ENCODE measurements at regions not wholly inside any gene's neighbourhood (a gene's known extent, or its start where the extent isn't known, plus 50 kb on each side); places are given as distances from the start of the nearest gene placed in this dataset.
A peak's percentile ranks its signal among the peaks of the same experiment; 100 is the strongest.

DNA sequence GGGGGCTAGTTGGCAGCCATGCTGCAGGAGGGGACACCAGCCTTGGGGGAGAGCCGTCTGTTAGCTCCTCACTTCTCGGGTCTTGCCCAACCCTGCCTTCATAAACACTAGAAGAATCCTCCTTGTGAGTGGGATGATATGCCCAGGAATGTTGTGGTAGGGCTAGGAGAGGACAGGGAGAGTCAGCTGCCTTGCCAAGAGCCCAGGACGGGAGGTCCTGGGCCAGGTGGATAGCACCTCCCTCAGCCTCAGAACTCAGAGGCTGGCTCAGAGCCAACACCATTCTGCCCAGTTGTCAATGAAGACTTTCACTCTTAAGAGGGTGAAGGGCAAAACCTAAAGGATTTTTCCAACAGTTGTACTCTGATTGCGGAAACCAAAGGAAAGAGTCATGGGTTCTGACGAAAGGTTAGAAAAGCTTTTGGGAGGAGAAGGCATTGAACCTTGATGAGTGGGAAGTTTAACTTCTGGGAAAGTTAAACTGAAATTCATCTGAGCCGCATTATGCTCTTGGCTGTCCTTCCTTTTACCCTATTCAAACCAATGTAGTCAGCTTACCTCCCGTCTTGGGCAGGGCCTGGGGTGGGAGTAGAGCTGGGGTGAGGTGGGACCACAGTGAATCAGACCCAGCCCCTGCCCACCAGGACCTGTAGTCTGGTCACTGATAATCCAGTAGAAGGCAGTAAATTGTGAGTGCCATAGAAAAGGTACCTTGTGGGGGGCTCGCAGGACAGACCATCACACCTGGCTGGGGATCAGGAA lies 81.9 kb downstream of the FAM43A start:
- DNase-seq (ENCODE audit: low read depth): no peak
- in situ Hi-C loops (cut with HindIII; ENCODE audit: low pct_unique_long_range_greater_than_20kb, low sequenced_read_pairs): no loop called here

DNA sequence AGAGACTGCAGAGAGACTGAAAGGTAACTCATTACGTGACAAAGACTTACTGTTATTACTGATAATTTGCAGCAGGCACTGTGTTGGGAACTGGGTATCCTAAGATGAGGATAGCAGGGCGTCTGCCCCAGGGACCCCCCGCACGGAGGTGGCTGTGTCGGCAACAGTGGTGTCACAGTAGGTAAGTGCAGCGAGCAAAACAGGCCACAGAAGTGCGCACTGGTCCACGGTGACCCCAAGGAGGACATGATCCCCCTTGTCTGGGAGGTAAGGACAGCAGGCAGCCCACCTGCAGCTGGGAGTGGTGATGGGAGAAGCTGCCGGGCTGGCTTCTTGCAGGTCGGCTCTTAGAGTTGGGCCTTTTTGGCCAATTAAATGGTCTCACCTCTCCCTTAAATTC lies 82.9 kb downstream of the FAM43A start:
- no peak for DNase-seq (ENCODE audit: low read depth)
- in situ Hi-C loops (cut with HindIII; ENCODE audit: low pct_unique_long_range_greater_than_20kb, low sequenced_read_pairs): no loop called here

DNA sequence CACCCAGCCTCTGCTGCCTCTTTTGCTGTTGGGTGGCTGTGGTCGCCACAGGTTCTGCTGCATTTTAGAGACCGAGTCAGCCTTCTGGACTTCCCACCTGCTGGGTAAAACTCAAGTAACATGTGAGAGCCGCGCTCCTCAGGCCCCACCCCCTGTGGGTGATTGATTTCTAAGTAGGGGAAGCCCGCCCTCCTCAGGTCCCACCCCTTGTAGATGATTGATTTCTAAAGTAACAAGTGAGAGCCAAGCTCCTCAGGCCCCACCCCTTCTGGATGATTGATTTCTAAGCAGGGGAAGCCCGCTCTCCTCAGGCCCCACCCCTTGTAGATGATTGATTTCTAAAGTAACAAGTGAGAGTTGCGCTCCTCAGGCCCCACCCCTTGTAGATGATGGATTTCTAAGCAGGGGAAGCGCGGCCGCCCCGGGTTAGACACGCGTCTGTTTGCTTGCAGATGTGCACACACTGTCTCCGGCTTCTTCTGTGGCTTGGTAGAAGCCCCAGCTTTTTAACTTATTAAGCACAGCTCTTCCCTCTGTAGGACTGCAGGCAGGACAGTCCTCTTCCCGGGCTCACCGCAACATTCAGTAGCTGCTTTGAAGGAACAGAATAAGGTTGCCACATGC lies 83.4 kb downstream of the FAM43A start:
- peak; percentile 97 for DNase-seq (ENCODE audit: low read depth)
- in situ Hi-C loops (cut with HindIII; ENCODE audit: low pct_unique_long_range_greater_than_20kb, low sequenced_read_pairs): no loop called here

DNA sequence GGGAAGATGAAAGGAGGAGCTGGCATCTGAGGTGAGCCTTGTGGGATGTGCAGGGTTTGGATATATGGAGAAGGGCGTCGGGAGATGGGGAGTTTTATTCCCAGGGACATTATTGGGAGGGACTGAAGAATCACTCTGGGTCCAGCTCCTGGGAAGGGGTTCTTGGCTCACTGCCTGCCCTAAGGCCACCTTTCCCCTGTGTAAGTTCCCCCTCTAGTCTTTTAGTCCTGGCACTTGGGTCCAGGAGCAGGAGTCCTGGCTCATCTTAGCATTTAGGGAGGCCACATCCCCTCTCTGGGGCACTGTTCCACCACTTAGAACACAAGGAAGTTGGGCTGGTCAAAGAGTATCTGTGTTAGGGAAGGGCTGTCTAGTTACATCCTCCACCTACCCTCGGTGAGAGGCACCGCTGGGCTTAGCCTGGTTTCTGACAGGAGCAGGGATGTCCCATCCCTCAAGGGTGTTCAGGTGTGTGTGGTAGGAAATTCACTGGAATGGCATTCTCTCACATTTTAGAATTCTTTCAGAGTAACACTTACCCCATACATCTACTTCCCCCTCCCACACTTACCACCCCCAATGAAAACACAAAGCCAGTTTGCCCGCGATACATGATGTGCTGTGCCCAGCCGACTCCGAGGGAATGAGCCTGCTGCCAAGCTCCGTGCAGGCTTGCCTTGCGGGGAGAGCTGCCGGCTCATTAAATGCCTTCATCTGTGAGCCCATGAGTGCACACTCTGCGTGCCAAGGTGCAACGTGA lies 86.7 kb downstream of the FAM43A start:
- in situ Hi-C loops (cut with HindIII; ENCODE audit: low pct_unique_long_range_greater_than_20kb, low sequenced_read_pairs): no loop called here
- DNase-seq (ENCODE audit: low read depth): no peak

DNA sequence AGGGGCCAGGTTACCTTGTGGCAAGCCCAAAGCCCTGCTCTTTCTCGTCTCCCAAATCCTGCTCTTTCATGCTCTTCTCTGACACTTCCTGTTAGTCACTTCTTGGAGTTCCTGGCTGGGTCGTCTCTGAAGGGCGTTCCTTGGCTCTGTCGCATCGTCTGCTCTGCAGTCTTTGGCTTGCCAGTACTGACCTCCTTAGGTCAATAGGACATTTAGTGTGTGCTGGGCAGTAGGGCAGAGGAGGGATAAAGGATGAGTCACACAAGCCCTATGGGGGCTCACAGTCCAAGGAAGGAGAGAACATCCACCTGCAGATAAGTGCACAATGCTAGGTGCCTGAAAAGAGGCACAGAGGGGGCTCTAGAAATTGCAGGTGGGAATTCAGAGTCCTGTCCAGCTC lies 87.5 kb downstream of the FAM43A start:
- no peak for DNase-seq (ENCODE audit: low read depth)
- in situ Hi-C loops (cut with HindIII; ENCODE audit: low pct_unique_long_range_greater_than_20kb, low sequenced_read_pairs): no loop called here

DNA sequence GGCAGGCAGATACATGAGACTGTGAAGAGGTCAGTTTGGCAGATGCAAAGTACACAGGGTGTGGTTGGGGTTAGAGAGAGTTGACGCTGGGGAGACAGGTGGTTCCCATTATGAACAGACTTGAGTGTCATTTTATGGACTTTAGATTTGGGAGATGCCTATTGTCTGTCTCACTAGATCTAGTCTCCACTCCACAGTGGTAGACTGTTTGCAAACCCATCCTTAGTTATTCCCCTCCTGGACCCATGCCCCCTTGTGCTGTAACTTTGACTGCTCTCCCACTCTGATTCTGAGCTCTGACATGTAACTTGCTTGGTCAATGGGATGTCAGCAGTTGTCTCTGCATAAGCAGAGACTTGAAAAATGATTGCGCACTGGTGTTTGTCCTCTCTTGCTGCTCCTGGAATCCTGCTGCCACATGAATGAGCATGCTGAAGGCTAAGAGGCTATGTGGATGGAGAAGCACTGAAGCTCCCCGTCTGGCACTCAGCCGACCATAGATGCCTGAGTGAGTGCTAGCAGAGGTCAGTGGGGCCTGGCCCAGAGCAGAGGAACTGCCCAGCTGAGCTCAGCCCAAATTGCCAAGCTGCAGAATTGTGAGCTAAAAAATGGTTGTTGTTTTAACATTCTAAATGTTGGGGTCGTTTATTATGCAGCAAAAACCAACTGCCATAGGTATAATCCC lies 88.2 kb downstream of the FAM43A start:
- no peak for DNase-seq (ENCODE audit: low read depth)

DNA sequence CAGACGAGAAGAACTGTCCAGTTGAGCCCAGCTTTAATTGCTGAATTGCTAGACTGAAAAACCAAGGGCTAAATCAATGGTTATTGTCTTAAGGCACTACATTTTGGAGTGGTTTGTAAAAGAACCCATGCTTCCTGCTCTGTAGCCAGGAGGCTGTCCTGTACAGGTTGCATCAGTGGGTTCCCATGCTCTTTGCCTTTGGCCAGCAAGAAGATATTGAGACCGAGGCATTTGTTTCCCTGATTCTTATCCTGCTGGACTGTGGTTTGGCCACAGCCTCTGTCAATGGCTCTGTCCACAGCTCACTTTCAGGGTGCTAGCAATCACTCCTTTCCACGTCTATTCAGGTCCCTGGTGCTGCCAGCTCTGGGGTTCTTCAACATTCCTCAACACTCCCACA lies 89.6 kb downstream of the FAM43A start:
- DNase-seq (ENCODE audit: low read depth): no peak
- in situ Hi-C loops (cut with HindIII; ENCODE audit: low pct_unique_long_range_greater_than_20kb, low sequenced_read_pairs): no loop called here

More for the DNA sequence above, 88.2 kb downstream of the FAM43A start:
- in situ Hi-C loops (cut with HindIII; ENCODE audit: low pct_unique_long_range_greater_than_20kb, low sequenced_read_pairs): no loop called here

DNA sequence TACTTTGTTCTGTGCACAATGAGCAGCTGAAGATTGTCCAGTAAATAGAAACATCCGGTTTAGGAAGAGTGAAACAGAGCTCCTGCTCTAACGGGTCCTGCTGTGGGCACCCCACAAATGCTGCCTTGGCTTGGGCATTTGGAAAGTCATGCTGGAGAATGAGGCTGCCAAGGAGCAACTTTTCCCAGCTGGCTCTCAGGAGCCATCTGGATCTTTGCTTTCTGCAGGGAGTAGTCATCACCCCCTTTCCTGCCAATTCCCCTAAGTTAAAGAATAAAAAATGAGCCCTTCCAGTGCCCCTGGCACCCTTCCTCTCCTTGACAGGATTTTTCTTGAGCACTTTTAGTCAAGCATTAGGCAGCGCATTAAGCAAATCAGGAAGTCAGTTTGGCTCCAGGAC lies 90.0 kb downstream of the FAM43A start:
- in situ Hi-C loops (cut with HindIII; ENCODE audit: low pct_unique_long_range_greater_than_20kb, low sequenced_read_pairs): no loop called here
- no peak for DNase-seq (ENCODE audit: low read depth)

DNA sequence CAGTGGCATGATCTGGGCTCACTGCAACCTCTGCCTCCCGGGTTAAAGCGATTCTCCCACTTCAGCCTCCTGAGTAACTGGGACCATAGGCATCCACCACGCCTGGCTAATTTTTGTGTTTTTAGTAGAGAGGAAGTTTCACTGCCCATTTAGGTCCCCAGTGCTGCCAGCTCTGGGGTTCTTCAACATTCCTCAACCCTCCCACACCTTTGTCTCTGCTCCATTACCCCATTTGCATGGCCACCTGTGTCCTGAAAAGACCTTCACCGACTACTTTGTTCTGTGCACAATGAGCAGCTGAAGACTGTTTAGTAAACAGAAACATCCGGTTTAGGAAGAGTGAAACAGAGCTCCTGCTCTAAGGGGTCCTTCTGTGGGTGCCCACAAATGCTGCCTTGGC lies 92.0 kb downstream of the FAM43A start:
- in situ Hi-C loops (cut with HindIII; ENCODE audit: low pct_unique_long_range_greater_than_20kb, low sequenced_read_pairs): no loop called here
- no peak for DNase-seq (ENCODE audit: low read depth)

DNA sequence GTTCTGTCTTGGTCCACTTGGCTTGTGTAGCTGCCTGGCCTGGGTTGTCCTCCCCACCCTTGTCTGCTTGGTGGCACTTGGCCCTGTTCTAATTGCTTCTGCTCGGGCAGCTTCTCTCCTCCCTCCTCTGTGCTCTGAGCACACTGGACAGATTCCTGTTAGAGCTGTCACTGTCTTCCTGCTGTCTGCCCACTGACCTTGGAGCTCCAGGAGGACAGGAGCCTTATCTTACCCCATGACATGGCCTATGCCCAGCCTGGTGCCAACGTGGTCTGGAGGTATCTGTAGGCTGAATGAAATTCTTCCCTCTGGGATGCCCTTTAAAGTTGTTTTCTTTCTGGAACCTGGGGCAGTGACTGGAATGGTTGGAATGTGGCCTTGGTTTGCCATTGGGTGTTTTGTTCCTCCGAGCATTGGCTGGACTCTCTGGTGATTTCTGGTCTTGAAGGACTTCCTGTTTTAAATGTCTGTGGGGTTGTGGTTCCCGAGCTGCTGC lies 94.1 kb downstream of the FAM43A start:
- in situ Hi-C loops (cut with HindIII; ENCODE audit: low pct_unique_long_range_greater_than_20kb, low sequenced_read_pairs): no loop called here
- peak; percentile 7 for DNase-seq (ENCODE audit: low read depth)

DNA sequence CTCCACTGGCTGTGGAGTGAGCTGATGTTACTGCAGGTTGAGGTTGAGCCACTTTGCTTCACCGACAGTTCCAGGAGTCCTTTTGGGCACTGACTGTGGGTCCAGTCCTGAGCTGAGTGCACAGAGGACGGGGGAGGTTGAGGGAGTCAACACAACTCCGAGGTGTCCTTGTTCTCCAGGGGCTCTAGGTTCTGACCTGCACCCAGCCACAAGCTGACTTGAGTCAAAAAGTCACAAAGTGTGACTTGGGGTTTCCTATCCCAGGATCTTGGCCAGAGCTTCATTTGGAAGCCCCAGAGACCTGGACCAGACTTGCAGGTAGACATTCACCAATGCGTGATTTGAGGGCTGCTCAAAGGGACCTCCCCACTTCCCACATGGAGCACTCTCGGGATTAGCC lies 95.0 kb downstream of the FAM43A start:
- in situ Hi-C loops (cut with HindIII; ENCODE audit: low pct_unique_long_range_greater_than_20kb, low sequenced_read_pairs): no loop called here
- no peak for DNase-seq (ENCODE audit: low read depth)

DNA sequence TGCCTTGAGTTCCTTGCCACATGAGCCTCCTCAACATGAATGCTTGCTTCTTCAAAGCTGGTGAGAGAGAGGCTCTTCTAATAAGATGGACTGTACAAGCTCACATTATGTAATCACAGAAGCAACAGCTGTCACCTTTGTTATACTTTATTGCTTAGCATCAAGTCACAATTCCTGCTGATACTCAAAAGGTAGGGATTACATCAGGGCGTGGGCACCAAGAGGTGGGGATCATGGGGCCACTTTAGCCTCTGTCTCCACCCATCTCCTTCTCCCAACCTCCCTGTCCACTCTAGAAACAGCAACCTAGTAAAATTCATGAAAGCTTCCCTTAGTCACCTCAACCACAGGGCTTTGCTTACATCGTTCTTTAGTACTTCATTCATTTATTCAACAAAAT lies 95.9 kb downstream of the FAM43A start:
- DNase-seq (ENCODE audit: low read depth): no peak
- in situ Hi-C loops (cut with HindIII; ENCODE audit: low pct_unique_long_range_greater_than_20kb, low sequenced_read_pairs): no loop called here

DNA sequence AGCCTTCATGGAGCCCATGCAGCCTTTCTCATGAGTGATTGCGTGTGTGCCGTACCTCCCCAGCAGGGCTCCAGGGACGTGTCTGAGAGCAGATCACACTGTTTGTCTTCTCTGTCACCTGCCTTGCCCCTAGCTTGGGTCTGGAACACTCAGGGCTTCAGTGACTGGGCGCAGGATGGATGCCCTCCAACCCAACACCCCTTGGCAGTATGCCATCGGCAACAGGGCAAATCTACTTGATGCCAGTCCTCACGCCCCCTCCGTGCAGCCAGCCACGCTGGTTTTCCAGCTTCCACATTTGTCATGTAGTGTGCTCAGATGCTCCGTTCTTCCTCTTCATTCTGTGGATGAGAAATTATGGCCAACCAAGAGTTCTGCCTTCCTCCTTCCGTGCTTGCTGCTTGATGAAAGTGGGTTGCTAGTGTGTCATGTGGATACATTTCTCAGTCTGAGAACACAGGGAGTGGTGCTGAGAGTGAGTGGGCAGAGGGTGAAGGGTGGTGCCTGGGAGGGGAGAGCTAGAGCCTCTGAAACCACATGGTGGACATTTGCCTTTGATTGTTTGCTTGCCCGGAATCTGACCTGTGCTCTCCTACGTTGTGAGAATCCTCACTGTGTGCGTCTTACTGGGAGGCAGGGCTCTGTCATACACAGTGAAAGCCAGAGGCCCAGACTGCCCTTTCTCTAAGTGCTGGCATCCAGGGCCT lies 97.2 kb downstream of the FAM43A start:
- peak; percentile 32 for DNase-seq (ENCODE audit: low read depth)
- in situ Hi-C loops (cut with HindIII; ENCODE audit: low pct_unique_long_range_greater_than_20kb, low sequenced_read_pairs): no loop called here

DNA sequence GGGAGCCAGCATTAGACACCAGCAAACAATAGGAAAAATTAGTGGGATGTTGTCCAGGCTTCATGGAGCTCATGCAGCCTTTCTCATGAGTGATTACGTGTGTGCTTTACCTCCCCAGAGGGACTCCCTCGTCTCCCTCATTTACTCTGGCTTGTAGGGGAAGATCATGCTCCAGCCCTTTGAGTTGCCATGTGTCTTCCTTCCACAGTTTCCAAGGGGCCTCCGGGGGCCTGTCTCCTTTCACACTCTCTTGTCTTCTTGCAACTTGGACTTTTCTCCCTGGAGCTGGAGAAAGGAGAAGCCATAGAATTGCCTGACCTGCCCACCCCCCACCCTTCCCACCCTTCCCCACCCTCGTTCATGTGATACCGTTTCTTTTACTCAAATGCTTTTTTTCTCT lies 98.7 kb downstream of the FAM43A start:
- in situ Hi-C loops (cut with HindIII; ENCODE audit: low pct_unique_long_range_greater_than_20kb, low sequenced_read_pairs): no loop called here

DNA sequence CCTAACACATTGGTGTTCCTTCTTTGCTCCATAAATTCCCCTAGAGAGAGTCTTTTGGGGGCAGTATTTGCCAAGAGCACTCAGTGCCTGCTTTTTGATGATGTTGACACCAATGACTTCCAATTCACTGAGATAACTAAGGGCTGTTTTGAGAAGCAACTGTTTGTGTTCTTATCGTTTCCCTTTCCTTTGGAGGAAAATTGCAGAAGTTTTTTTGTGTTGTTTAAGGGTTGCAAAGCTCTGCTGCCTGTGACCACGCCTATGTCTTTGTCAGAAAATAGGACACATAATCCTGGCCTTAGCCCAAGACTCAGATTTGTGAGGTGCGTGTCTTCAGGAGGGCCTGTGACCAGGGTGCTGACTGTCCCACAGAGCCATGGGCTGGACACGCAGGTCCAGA lies 99.6 kb downstream of the FAM43A start:
- in situ Hi-C loops (cut with HindIII; ENCODE audit: low pct_unique_long_range_greater_than_20kb, low sequenced_read_pairs): no loop called here
- DNase-seq (ENCODE audit: low read depth): no peak

More for the DNA sequence above, 98.7 kb downstream of the FAM43A start:
- DNase-seq (ENCODE audit: low read depth): no peak

DNA sequence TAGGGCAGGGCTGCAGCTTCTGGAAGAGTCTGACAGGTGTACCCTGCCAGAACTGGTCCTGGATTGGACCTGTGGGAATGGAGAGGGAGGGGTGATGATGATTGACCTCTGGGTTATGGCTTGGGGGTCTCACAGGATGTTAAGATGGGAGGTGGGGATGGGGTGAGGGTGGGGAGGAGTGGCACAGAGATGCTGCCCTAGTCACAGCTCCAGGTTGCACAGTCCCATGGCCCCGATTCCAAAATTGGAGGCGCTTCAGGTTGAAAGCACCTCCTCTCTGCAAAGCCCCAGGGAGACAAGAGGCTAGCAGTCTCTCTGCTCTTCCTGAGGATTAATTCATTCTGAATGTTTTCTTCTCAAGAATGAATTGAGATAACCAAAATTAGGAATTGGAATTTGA lies 101.4 kb downstream of the FAM43A start:
- DNase-seq (ENCODE audit: low read depth): no peak
- in situ Hi-C loops (cut with HindIII; ENCODE audit: low pct_unique_long_range_greater_than_20kb, low sequenced_read_pairs): no loop called here

DNA sequence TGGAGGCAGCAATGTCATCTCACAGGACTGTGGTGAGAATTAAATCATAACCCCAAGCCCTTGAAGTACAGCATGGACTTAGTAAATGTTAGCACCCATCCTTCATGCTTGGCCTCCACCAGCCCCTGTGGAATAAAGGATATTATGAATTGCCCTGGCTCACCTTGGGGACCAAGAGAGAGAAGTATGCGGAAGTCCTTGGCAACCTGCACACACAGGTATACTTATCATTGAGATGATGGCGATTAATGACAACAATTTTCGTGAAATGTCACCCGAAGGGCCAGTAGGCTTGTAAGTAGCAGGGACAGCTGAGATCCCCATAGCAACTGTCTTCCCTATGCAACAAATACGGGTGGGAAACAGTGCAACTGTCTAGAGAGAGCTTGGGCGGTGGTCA lies 102.0 kb downstream of the FAM43A start:
- no peak for DNase-seq (ENCODE audit: low read depth)
- in situ Hi-C loops (cut with HindIII; ENCODE audit: low pct_unique_long_range_greater_than_20kb, low sequenced_read_pairs): no loop called here

DNA sequence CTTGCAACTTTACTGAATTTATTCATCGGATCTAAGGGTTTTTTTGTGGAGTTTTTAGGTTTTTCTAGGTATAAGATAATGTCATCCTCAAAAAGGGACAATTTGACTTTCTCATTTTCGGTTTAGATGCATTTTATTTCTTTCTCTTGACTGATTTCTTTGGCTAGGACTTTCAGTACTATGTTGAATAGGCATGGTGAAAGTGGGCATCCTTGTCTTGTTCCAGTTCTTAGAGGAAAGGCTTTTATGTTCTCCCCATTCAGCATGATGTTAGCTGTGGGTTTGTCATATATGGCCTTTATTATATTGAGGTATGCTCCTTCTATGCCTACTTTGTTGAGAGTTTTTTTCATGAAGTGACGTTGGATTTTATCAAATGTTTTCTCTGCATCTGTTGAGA lies 106.7 kb downstream of the FAM43A start:
- no peak for DNase-seq (ENCODE audit: low read depth)
- in situ Hi-C loops (cut with HindIII; ENCODE audit: low pct_unique_long_range_greater_than_20kb, low sequenced_read_pairs): no loop called here
